ENCODE measurements at regions not wholly inside any gene's neighbourhood (a gene's known extent, or its start where the extent isn't known, plus 50 kb on each side); places are given as distances from the start of the nearest gene placed in this dataset.

DNA sequence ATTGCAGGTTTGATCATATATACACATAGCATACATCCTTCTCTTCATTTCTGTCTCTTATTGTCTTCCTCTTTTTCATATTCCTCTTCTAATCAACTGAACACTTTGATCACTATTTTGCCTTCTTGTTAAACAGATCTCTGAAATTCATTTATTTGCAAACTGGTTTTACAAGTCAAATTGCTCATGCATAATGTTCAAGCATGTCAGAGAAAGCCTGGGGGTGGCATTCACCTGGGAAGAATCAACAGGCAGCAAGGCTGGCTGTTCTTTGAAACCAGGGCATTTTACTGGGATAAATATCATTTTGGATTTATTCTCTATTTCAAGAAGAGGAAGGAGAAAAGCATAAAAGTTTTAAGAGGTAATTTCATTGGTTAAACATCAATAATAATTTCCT, 66.9 kb upstream of the LRATD1 start (continued):
- TF ChIP-seq, protein P1, sequence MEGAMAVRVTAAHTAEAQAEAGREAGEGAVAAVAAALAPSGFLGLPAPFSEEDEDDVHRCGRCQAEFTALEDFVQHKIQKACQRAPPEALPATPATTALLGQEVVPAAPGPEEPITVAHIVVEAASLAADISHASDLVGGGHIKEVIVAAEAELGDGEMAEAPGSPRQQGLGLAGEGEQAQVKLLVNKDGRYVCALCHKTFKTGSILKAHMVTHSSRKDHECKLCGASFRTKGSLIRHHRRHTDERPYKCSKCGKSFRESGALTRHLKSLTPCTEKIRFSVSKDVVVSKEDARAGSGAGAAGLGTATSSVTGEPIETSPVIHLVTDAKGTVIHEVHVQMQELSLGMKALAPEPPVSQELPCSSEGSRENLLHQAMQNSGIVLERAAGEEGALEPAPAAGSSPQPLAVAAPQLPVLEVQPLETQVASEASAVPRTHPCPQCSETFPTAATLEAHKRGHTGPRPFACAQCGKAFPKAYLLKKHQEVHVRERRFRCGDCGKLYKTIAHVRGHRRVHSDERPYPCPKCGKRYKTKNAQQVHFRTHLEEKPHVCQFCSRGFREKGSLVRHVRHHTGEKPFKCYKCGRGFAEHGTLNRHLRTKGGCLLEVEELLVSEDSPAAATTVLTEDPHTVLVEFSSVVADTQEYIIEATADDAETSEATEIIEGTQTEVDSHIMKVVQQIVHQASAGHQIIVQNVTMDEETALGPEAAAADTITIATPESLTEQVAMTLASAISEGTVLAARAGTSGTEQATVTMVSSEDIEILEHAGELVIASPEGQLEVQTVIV (IDR thresholded peaks at IDR 0.05; ENCODE audit: borderline replicate concordance, partially characterized antibody): no peak
- no peak for TF ChIP-seq EGR1 (IDR thresholded peaks at IDR 0.05; ENCODE audit: borderline replicate concordance in 1 of 2, low read depth in 2 of 2, low read length in 2 of 2)
- no peak for TF ChIP-seq SMARCA5 (IDR thresholded peaks at IDR 0.05)
- no peak for TF ChIP-seq NR2F1 (conservative IDR thresholded peaks at IDR 0.05)
- TF ChIP-seq, protein P2, sequence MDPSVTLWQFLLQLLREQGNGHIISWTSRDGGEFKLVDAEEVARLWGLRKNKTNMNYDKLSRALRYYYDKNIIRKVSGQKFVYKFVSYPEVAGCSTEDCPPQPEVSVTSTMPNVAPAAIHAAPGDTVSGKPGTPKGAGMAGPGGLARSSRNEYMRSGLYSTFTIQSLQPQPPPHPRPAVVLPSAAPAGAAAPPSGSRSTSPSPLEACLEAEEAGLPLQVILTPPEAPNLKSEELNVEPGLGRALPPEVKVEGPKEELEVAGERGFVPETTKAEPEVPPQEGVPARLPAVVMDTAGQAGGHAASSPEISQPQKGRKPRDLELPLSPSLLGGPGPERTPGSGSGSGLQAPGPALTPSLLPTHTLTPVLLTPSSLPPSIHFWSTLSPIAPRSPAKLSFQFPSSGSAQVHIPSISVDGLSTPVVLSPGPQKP (IDR thresholded peaks at IDR 0.05; ENCODE audit: low read depth, low read length): no peak
- no peak for TF ChIP-seq PML (IDR thresholded peaks at IDR 0.05; ENCODE audit: low read length)

DNA sequence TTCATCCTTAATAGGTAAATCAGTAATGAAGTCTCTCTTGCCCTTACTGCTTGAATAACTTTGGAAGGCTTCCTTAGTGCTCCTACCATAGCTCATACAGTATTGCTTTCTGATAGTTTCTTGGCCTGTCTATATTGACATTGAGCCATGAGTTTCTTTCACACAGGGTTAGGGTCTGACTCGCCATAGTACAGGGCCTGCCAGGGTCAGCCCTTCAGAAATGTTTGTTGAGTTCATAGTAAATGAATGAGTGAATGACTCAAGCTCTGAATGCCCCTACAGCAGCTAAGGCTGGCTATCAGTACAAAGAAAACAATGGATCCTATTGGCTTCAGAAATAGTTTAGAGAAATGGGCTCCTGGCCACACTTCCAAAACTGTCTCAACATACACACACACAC, 65.0 kb upstream of the LRATD1 start:
- H3K79me2 ChIP-seq (ENCODE audit: control insufficient read depth, insufficient read depth, low read length): no peaks in the 10 kb centered on the region
- intact Hi-C loops (cut with micrococcal nuclease; ENCODE audit: unreplicated experiment) (no loop called here), in situ Hi-C loops (cut with MboI) (no loop called here)
- ChIA-PET CTCF (no interaction called here), SMC1A (ENCODE audit: uncharacterized antibody, unreplicated experiment) (no interaction called here), RAD21 (ENCODE audit: unreplicated experiment) (no interaction called here), POLR2A (no interaction called here)
- no peaks in the 10 kb centered on the region for H4K20me1 ChIP-seq (ENCODE audit: control insufficient read depth, insufficient read depth)
- H3K9ac ChIP-seq (ENCODE audit: control insufficient read depth, insufficient read depth, low read length): no peak overlapping the region
- DNase-seq (ENCODE audit: low read depth, low spot score) (no peak), FAIRE-seq (no peak), ATAC-seq (no peak)
- no peak overlapping the region for H3K4me2 ChIP-seq (ENCODE audit: control insufficient read depth, insufficient read depth)
- no peak overlapping the region for H3K27ac ChIP-seq (ENCODE audit: control insufficient read depth, insufficient read depth)
- no peak overlapping the region for H3K4me3 ChIP-seq
- no peaks in the 10 kb centered on the region for H3K36me3 ChIP-seq (ENCODE audit: control insufficient read depth in 2 of 2, insufficient read depth in 2 of 2, low read length in 1 of 2)
- 13% methylated on average over 1 of the region's 1 CpG for WGBS (ENCODE audit: insufficient coverage, insufficient replicate concordance, low lambda C conversion rate, missing lambda C conversion rate)
- H3K27me3 ChIP-seq (replicated peaks in 1 of 2; ENCODE audit: control insufficient read depth in 2 of 2, insufficient read depth in 2 of 2, low read length in 1 of 2): no peaks in the 10 kb centered on the region
- TF ChIP-seq STAT1 (conservative IDR thresholded peaks at IDR 0.05) (no peak), TAF1 (IDR thresholded peaks at IDR 0.05; ENCODE audit: borderline replicate concordance, low read depth, low read length) (no peak), GABPA (IDR thresholded peaks at IDR 0.05; ENCODE audit: low read depth) (no peak), NR2C1 (IDR thresholded peaks at IDR 0.05) (no peak), ZZZ3 (IDR thresholded peaks at IDR 0.05; ENCODE audit: control insufficient read depth, insufficient read length, low read depth) (no peak)
- TF ChIP-seq, protein P3, sequence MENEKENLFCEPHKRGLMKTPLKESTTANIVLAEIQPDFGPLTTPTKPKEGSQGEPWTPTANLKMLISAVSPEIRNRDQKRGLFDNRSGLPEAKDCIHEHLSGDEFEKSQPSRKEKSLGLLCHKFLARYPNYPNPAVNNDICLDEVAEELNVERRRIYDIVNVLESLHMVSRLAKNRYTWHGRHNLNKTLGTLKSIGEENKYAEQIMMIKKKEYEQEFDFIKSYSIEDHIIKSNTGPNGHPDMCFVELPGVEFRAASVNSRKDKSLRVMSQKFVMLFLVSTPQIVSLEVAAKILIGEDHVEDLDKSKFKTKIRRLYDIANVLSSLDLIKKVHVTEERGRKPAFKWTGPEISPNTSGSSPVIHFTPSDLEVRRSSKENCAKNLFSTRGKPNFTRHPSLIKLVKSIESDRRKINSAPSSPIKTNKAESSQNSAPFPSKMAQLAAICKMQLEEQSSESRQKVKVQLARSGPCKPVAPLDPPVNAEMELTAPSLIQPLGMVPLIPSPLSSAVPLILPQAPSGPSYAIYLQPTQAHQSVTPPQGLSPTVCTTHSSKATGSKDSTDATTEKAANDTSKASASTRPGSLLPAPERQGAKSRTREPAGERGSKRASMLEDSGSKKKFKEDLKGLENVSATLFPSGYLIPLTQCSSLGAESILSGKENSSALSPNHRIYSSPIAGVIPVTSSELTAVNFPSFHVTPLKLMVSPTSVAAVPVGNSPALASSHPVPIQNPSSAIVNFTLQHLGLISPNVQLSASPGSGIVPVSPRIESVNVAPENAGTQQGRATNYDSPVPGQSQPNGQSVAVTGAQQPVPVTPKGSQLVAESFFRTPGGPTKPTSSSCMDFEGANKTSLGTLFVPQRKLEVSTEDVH (IDR thresholded peaks at IDR 0.05; ENCODE audit: low read depth, partially characterized antibody): no peak
- H3K4me1 ChIP-seq (ENCODE audit: control insufficient read depth, insufficient read depth, low read length): no peaks in the 10 kb centered on the region
- no peaks in the 10 kb centered on the region for H3K9me3 ChIP-seq (replicated peaks; ENCODE audit: control insufficient read depth, insufficient read depth, low read length)
- BruUV-seq (replicated peaks): no TSS peak
- no peak overlapping the region for H2AFZ ChIP-seq (ENCODE audit: control insufficient read depth, low read depth, low read length)
